SK-N-MC (cell line): ENCODE measurements at regions not wholly inside any gene's neighbourhood (a gene's known extent, or its start where the extent isn't known, plus 50 kb on each side); places are given as distances from the start of the nearest gene placed in this dataset.
"Not testable (repeated sequence)": the region's sequence is repeated elsewhere in the genome, so short reads cannot be mapped to it uniquely, and the experiment has no call there.

Experiments used
- DNase-seq: peaks from one replicate; pipeline ENCODE4 v3.0.0-alpha.2; 2011; ENCODE audit warnings: low read depth, low spot score
- H3K27ac ChIP-seq: fragments of 200-600 bp; sonication (generic); 2 replicates; pipeline ENCODE4 v1.5.1; 2016; ENCODE audit warnings: mixed run types
- H3K36me3 ChIP-seq: fragments of 200-600 bp; sonication (generic); 2 replicates; pipeline ENCODE4 v1.6.1; 2017; ENCODE audit warnings: antibody characterized with exemption, low read length, mixed read lengths; ENCODE audit not compliant: insufficient read depth
- H3K4me3 ChIP-seq: fragments of 200-600 bp; sonication (generic); 2 replicates; pipeline ENCODE4 v1.5.1; 2016
- H3K9ac ChIP-seq: fragments of 200-600 bp; sonication (generic); 2 replicates; pipeline ENCODE4 v1.8.0; 2017; ENCODE audit warnings: mixed run types, mixed read lengths; ENCODE audit not compliant: insufficient read length
- H3K9me3 ChIP-seq: fragments of 200-600 bp; sonication (generic); 2 replicates; pipeline ENCODE4 v1.6.1; 2017; ENCODE audit warnings: low read depth, mild to moderate bottlenecking, antibody characterized with exemption, low read length, moderate library complexity, mixed read lengths
- EZH2 ChIP-seq: fragments of 200-600 bp; sonication (generic); IDR thresholded peaks from one replicate; pipeline ENCODE4 v1.6.1; 2017; ENCODE audit warnings: antibody characterized with exemption
- FOXP2 ChIP-seq: optimal IDR thresholded peaks from 2 replicates; pipeline ENCODE3; 2011; ENCODE audit warnings: mild to moderate bottlenecking, moderate library complexity; ENCODE audit not compliant: insufficient read depth; ENCODE audit errors: extremely low read length, control extremely low read depth
- POLR2AphosphoS5 ChIP-seq: IDR thresholded peaks from 2 replicates; pipeline ENCODE4 v1.6.1; 2012; ENCODE audit warnings: mild to moderate bottlenecking, low read depth, low read length, borderline replicate concordance

GRCh38 chr6:57821325-57821724 lies 503.9 kb downstream of the PRIM2 start:
- DNase-seq, H3K4me3 ChIP-seq, H3K27ac ChIP-seq, H3K36me3 ChIP-seq, H3K9me3 ChIP-seq, H3K9ac ChIP-seq: not testable (repeated sequence)

GRCh38 chr6:57822448-57822847 lies 505.0 kb downstream of the PRIM2 start:
- not testable (repeated sequence) for H3K27ac ChIP-seq, H3K4me3 ChIP-seq, DNase-seq, H3K36me3 ChIP-seq, H3K9ac ChIP-seq, H3K9me3 ChIP-seq

GRCh38 chr6:57822896-57823358 lies 505.5 kb downstream of the PRIM2 start:
- no peak for TF ChIP-seq EZH2
- TF ChIP-seq FOXP2 = no peak
- no peak for TF ChIP-seq POLR2AphosphoS5
- DNase-seq = no peak
- no peak overlapping the region for H3K27ac ChIP-seq
- no peaks in the 10 kb centered on the region for H3K36me3 ChIP-seq
- H3K4me3 ChIP-seq = no peak overlapping the region
- H3K9ac ChIP-seq = no peak overlapping the region
- H3K9me3 ChIP-seq = no peaks in the 10 kb centered on the region

GRCh38 chr6:57837622-57838209 lies 520.3 kb downstream of the PRIM2 start:
- H3K27ac ChIP-seq, H3K9ac ChIP-seq, H3K9me3 ChIP-seq, H3K4me3 ChIP-seq, H3K36me3 ChIP-seq, DNase-seq: not testable (repeated sequence)

GRCh38 chr6:57841551-57841950 lies 524.1 kb downstream of the PRIM2 start:
- H3K9ac ChIP-seq, H3K36me3 ChIP-seq, H3K4me3 ChIP-seq, H3K9me3 ChIP-seq, H3K27ac ChIP-seq, DNase-seq: not testable (repeated sequence)

- H3K9ac ChIP-seq, DNase-seq, H3K27ac ChIP-seq, H3K36me3 ChIP-seq, H3K9me3 ChIP-seq, H3K4me3 ChIP-seq: not testable (repeated sequence)
Measured at GRCh38 chr6:57853745-57854407, 536.4 kb downstream of the PRIM2 start.

GRCh38 chr6:57860481-57861315 lies 543.3 kb downstream of the PRIM2 start:
- H3K27ac ChIP-seq, DNase-seq, H3K4me3 ChIP-seq, H3K9ac ChIP-seq, H3K9me3 ChIP-seq, H3K36me3 ChIP-seq: not testable (repeated sequence)

- H3K9me3 ChIP-seq, H3K4me3 ChIP-seq, H3K27ac ChIP-seq, H3K9ac ChIP-seq, DNase-seq, H3K36me3 ChIP-seq: not testable (repeated sequence)
Measured at GRCh38 chr6:57870083-57870482, 552.7 kb downstream of the PRIM2 start.

- H3K9me3 ChIP-seq, DNase-seq: not testable (repeated sequence)
Measured at GRCh38 chr6:57873424-57873823, 556.0 kb downstream of the PRIM2 start.

GRCh38 chr6:57876659-57877058 lies 559.2 kb downstream of the PRIM2 start:
- H3K9me3 ChIP-seq, H3K4me3 ChIP-seq, H3K27ac ChIP-seq, DNase-seq, H3K36me3 ChIP-seq, H3K9ac ChIP-seq: not testable (repeated sequence)

More at GRCh38 chr6:57873424-57873823, 556.0 kb downstream of the PRIM2 start:
- H3K27ac ChIP-seq, H3K9ac ChIP-seq, H3K36me3 ChIP-seq, H3K4me3 ChIP-seq: not testable (repeated sequence)

- H3K9ac ChIP-seq, H3K4me3 ChIP-seq, H3K9me3 ChIP-seq, H3K27ac ChIP-seq, H3K36me3 ChIP-seq, DNase-seq: not testable (repeated sequence)
Measured at GRCh38 chr6:57877729-57878128, 560.3 kb downstream of the PRIM2 start.

- H3K9me3 ChIP-seq, H3K4me3 ChIP-seq, H3K27ac ChIP-seq, H3K9ac ChIP-seq, H3K36me3 ChIP-seq, DNase-seq: not testable (repeated sequence)
Measured at GRCh38 chr6:57878792-57879191, 561.4 kb downstream of the PRIM2 start.

GRCh38 chr6:57898850-57899249 lies 581.4 kb downstream of the PRIM2 start:
- not testable (repeated sequence) for H3K4me3 ChIP-seq, H3K36me3 ChIP-seq, H3K9me3 ChIP-seq, DNase-seq, H3K27ac ChIP-seq, H3K9ac ChIP-seq
